Activated CD8-positive, alpha-beta memory T cell treated with anti-CD3 and anti-CD28 coated beads for 24 hours (primary cell): ENCODE measurements at regions not wholly inside any gene's neighbourhood (a gene's known extent, or its start where the extent isn't known, plus 50 kb on each side); places are given as distances from the start of the nearest gene placed in this dataset.
"Not testable (repeated sequence)": the region's sequence is repeated elsewhere in the genome, so short reads cannot be mapped to it uniquely, and the experiment has no call there.

Source experiments
- DNase-seq: peaks from one replicate; pipeline ENCODE4 v3.0.0-alpha.2; 2020

GRCh38 chr1:146883190-146883589 lies 54.9 kb upstream of the NBPF12 start:
- not testable (repeated sequence) for DNase-seq

GRCh38 chr1:146881096-146881495 lies 57.0 kb upstream of the NBPF12 start:
- DNase-seq, result not testable (repeated sequence)

DNA sequence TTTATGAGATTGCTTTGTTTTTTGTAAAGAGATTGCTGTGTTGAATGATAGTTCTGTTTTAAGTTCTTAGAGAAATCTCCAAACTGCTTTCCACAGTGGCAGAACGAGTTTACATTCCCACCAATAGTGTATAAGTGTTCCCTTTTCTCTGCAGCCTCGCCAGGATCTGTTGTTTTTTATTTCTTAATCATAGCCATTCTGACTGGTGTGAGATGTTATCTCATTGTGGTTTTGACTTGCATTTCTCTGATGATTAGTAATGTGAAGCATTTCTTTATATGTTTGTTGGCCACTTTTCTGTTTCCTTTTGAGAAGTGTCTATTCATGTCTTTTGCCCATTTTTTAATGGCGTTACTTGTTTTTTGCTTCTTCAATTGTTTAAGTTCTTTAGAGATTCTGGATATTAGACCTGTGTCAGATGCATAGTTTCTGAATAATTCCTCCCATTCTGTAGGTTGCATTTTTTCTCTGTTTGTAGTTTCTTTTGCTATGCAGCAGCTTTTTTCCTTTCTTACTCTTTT lies 74.3 kb upstream of the NBPF12 start:
- DNase-seq, result not testable (repeated sequence)

- not testable (repeated sequence) for DNase-seq
Measured at GRCh38 chr1:146853147-146853546, 85.0 kb upstream of the NBPF12 start.

GRCh38 chr1:146850352-146850889 lies 87.7 kb upstream of the NBPF12 start:
- DNase-seq, result not testable (repeated sequence)

- not testable (repeated sequence) for DNase-seq
Measured at GRCh38 chr1:146838725-146839124, 99.4 kb upstream of the NBPF12 start.

DNA sequence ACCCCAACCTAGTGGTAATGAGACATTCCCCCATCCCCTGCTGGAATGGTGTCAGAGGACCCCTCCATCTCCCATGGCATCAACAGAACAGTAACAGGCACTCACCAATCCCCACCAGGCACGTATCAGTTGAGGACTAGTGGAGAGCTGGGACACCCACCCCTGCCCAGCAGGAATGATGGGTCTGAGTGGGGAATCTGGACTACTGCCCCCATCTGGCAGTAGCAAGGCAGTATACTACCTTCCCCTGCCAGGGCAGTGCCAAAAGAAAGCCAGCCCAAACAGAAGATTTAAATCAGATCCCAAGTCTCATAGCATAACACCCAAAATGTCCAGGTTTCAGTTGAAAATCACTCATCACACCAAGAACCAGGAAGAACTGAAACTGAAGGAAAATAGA lies 111.2 kb upstream of the NBPF12 start:
- DNase-seq, result not testable (repeated sequence)

- DNase-seq, result not testable (repeated sequence)
Measured at GRCh38 chr1:146794236-146794635, 143.9 kb upstream of the NBPF12 start.

DNA sequence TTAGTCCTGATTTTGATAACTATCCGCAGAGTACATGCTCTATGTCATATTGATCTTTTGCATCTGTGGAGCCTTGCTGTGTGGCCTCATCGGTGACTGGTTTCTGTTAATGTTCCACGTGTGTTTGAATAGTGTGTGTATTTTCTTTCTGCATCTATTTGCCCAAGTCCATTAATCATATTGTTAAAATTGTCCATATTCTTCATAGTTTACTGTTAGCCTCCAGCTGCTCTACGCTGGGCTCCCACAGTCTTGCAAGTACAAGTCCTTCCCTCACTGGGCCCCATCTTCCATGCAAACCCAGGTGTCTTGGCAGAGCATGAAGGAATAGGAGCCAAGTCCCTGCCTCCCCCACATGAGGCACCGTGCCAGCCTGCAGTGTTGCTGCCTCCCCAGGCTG lies 145.4 kb upstream of the NBPF12 start:
- not testable (repeated sequence) for DNase-seq

- not testable (repeated sequence) for DNase-seq
Measured at GRCh38 chr1:146784212-146784940, 153.7 kb upstream of the NBPF12 start.

GRCh38 chr1:146781235-146781634 lies 156.9 kb upstream of the NBPF12 start:
- DNase-seq, result not testable (repeated sequence)

- DNase-seq, result not testable (repeated sequence)
Measured at GRCh38 chr1:146777826-146778602, 160.1 kb upstream of the NBPF12 start.

GRCh38 chr1:146774988-146775387 lies 163.1 kb upstream of the NBPF12 start:
- not testable (repeated sequence) for DNase-seq

GRCh38 chr1:146774271-146774670 lies 163.9 kb upstream of the NBPF12 start:
- not testable (repeated sequence) for DNase-seq

DNA sequence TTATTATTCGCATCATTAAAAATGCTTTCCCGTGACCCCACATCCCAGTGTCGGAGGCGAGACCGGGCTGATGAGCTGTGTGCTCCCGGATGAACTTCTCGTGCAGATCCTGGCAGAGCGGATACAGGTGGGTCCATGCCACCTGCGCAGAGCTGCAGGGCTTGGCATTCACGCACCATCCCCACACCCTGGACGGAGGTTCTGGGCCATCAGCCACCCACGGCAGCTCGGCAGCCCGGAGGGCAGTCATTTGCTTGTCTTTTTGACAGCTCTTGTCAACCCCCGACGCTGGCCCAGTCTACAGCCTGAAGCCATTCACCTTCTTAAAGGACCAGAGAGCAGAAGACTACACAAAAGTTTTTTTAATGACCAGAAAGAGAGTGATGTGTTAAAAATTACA lies 166.7 kb upstream of the NBPF12 start:
- DNase-seq, result not testable (repeated sequence)

DNA sequence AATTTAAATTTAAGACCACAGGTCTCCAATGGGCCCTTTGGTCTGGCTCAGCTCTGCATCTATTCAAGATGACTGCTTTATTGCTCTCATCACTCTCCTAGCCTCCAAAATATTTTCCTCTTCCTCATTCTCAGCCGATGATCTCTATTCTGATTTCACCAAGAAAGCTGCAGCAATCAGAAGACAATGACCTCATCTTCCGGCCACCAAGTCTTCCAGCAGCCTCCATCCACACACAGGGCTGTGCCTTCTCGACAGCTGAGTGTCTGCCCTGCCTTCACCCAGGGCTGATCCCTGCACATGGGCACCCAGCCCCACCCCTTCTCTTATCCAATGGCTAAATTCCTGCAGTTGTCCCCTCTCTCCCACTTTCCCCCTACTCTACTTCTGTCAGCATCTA lies 167.1 kb upstream of the NBPF12 start:
- DNase-seq, result not testable (repeated sequence)

DNA sequence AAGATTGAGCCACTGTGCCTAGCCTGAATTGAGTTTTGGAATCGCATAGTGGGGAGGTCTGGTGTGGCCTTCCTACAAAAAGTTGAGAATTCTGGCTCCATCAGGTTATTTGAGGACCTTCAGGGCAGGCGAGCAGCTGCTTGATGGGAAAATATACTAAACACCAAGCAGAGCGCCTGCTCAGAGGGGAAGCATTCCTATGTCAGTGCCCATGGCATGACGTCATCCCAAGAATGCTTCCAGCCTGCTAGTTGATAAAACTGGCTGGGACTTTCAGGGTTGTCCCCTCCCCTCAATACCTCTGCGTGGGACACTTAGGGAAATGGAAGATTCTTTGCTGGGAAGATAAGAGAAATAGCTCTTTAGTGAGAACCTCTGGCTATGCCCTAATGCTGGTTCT lies 174.9 kb upstream of the NBPF12 start:
- DNase-seq, result not testable (repeated sequence)

- not testable (repeated sequence) for DNase-seq
Measured at GRCh38 chr1:146756858-146757257, 181.3 kb upstream of the NBPF12 start.

- DNase-seq, result not testable (repeated sequence)
Measured at GRCh38 chr1:146748686-146749085, 189.4 kb upstream of the NBPF12 start.

- DNase-seq, result not testable (repeated sequence)
Measured at GRCh38 chr1:146731981-146732680, 206.0 kb upstream of the NBPF12 start.

DNA sequence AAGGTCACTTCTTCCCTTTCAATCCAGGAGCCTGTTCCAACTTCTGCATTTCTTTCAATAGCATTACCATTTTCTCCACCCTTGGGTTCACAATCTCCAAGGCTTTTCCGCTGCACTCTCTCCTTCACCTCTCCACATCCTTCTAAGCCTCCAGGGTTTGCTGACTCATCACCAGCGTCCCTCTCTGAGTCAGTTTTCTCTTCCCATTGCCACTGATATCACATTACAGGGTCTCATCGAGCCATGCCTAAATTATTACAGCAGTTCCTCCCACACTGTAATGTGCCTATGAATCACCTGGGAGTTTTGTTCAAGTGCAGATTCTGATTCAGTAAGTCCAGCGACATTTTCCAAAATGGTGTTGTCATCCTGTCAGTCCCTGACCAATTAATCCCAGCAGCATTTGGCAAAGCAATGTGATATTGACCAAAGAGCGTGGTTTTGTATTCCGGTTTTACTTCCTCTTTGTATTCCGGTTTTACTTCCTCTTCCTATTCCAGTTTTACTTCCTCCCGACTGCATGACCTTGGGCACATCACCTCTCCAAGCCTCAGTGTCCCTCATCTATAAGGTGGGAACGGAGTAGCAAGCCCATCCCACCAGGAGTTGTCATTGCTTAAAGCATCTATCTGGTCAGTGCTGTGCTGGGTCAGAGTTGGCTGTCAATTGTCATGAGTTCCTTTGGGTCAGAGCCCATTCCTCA lies 208.3 kb upstream of the NBPF12 start:
- DNase-seq, result not testable (repeated sequence)

GRCh38 chr1:146715054-146715453 lies 223.1 kb upstream of the NBPF12 start:
- not testable (repeated sequence) for DNase-seq
